ENCODE measurements at regions not wholly inside any gene's neighbourhood (a gene's known extent, or its start where the extent isn't known, plus 50 kb on each side); places are given as distances from the start of the nearest gene placed in this dataset.

GRCh38 chr4:132982151-132982550 is 166.9 kb upstream of the PCDH10 start:
- ChIA-PET POLR2A (ENCODE audit: unreplicated experiment) (no interaction called here), CTCF (no interaction called here)
- ATAC-seq (no peak), DNase-seq (no peak)
- no peak overlapping the region for H3K27ac ChIP-seq (ENCODE audit: low read length)
- H3K27me3 ChIP-seq (ENCODE audit: low read length) = no peaks in the 10 kb centered on the region
- TF ChIP-seq, protein P1, sequence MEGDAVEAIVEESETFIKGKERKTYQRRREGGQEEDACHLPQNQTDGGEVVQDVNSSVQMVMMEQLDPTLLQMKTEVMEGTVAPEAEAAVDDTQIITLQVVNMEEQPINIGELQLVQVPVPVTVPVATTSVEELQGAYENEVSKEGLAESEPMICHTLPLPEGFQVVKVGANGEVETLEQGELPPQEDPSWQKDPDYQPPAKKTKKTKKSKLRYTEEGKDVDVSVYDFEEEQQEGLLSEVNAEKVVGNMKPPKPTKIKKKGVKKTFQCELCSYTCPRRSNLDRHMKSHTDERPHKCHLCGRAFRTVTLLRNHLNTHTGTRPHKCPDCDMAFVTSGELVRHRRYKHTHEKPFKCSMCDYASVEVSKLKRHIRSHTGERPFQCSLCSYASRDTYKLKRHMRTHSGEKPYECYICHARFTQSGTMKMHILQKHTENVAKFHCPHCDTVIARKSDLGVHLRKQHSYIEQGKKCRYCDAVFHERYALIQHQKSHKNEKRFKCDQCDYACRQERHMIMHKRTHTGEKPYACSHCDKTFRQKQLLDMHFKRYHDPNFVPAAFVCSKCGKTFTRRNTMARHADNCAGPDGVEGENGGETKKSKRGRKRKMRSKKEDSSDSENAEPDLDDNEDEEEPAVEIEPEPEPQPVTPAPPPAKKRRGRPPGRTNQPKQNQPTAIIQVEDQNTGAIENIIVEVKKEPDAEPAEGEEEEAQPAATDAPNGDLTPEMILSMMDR (conservative IDR thresholded peaks at IDR 0.05; ENCODE audit: low read depth, low read length) = no peak
- no peak for TF ChIP-seq EZH2 (IDR thresholded peaks at IDR 0.05; ENCODE audit: low read length, unreplicated experiment)
- no peak for TF ChIP-seq EZH2phosphoT487 (IDR thresholded peaks at IDR 0.05; ENCODE audit: borderline replicate concordance, low read length)
- intact Hi-C loops (cut with micrococcal nuclease) = no loop called here
- H3K9me2 ChIP-seq (replicated peaks; ENCODE audit: low read length) = no peaks in the 10 kb centered on the region
- no peaks in the 10 kb centered on the region for H3K4me1 ChIP-seq (ENCODE audit: insufficient read depth, low read length)
- no peaks in the 10 kb centered on the region for H4K20me1 ChIP-seq (ENCODE audit: low read length)
- no peaks in the 10 kb centered on the region for H3K79me2 ChIP-seq (ENCODE audit: low read length)
- no TSS peak for BruUV-seq (replicated peaks)
- H3K36me3 ChIP-seq (ENCODE audit: low read depth, low read length) = no peaks in the 10 kb centered on the region
- no peak overlapping the region for H3K4me2 ChIP-seq (ENCODE audit: low read length)
- no peak overlapping the region for H3K9ac ChIP-seq (ENCODE audit: low read length)
- no peak overlapping the region for H3K4me3 ChIP-seq (ENCODE audit: low read length)
- H2AFZ ChIP-seq (ENCODE audit: low read length) = no peak overlapping the region
- H3F3A ChIP-seq (ENCODE audit: low read length, unreplicated experiment) = no peaks in the 10 kb centered on the region
- no peaks in the 10 kb centered on the region for H3K9me3 ChIP-seq (ENCODE audit: low read length)

DNA sequence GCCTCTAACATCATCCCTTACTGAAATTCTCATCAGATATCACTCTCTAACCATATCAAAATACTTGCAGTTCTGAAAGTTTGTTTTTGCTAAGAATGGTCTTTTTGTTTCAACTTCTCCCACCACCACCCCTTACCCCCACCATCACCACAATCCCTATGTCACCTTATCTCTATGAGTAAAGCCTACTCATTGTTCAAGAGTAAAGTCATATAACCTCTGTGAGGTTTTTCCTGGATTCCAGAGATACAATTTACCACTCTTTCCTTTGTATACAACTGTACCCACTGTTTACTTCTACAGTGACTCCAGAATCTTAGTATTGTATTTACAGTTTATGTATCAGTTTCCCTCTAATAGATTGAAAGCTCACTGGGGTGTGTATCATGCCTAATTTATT is 158.0 kb upstream of the PCDH10 start:
- POLR2A ChIA-PET (ENCODE audit: unreplicated experiment) = no interaction called here
- CTCF ChIA-PET = no interaction called here
- Histone ChIP-seq H3F3A (ENCODE audit: low read length, unreplicated experiment) (no peaks in the 10 kb centered on the region), H3K79me2 (ENCODE audit: low read length) (no peaks in the 10 kb centered on the region), H3K9me3 (ENCODE audit: low read length) (no peaks in the 10 kb centered on the region), H3K4me2 (ENCODE audit: low read length) (no peak overlapping the region), H3K27ac (ENCODE audit: low read length) (no peak overlapping the region), H3K4me1 (ENCODE audit: insufficient read depth, low read length) (no peaks in the 10 kb centered on the region), H3K36me3 (ENCODE audit: low read depth, low read length) (no peaks in the 10 kb centered on the region), H3K27me3 (ENCODE audit: low read length) (no peaks in the 10 kb centered on the region), H2AFZ (ENCODE audit: low read length) (no peak overlapping the region), H4K20me1 (ENCODE audit: low read length) (no peaks in the 10 kb centered on the region), H3K9ac (ENCODE audit: low read length) (no peak overlapping the region), H3K4me3 (ENCODE audit: low read length) (no peak overlapping the region), H3K9me2 (replicated peaks; ENCODE audit: low read length) (no peaks in the 10 kb centered on the region)
- TF ChIP-seq, protein P1 (conservative IDR thresholded peaks at IDR 0.05; ENCODE audit: low read depth, low read length) = no peak
- no peak for TF ChIP-seq EZH2 (IDR thresholded peaks at IDR 0.05; ENCODE audit: low read length, unreplicated experiment)
- no peak for TF ChIP-seq EZH2phosphoT487 (IDR thresholded peaks at IDR 0.05; ENCODE audit: borderline replicate concordance, low read length)
- intact Hi-C loops (cut with micrococcal nuclease) = no loop called here
- DNase-seq = no peak
- no peak for ATAC-seq
- BruUV-seq (replicated peaks) = no TSS peak

DNA sequence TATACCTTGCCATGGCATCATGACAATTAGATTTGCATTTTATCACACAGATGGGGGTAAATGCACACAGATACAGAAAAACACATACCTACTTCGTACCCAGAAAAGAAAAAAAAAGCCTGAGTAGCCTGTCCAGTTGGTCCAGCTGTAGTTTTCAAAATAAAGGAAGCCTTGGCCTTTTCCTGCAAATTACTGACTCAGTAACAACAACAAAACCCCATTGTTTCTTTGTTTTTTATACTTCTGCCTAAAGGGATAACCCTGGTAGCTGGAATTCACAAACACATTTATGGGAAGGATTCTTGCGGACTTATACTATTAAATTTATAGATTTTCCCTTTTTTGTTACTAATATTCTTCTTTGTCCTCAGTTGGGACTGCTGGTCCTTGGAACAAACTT is 156.4 kb upstream of the PCDH10 start:
- H3K9me2 ChIP-seq (replicated peaks; ENCODE audit: low read length) = no peaks in the 10 kb centered on the region
- intact Hi-C loops (cut with micrococcal nuclease) = no loop called here
- H3K4me2 ChIP-seq (ENCODE audit: low read length) = no peak overlapping the region
- no peaks in the 10 kb centered on the region for H4K20me1 ChIP-seq (ENCODE audit: low read length)
- H3K27me3 ChIP-seq (ENCODE audit: low read length) = no peaks in the 10 kb centered on the region
- H3K9me3 ChIP-seq (ENCODE audit: low read length) = no peaks in the 10 kb centered on the region
- no peaks in the 10 kb centered on the region for H3K36me3 ChIP-seq (ENCODE audit: low read depth, low read length)
- no peak overlapping the region for H2AFZ ChIP-seq (ENCODE audit: low read length)
- H3K4me3 ChIP-seq (ENCODE audit: low read length) = no peak overlapping the region
- DNase-seq (no peak), ATAC-seq (no peak; the same call in 1 of the 2 replicates)
- no peak overlapping the region for H3K27ac ChIP-seq (ENCODE audit: low read length)
- no peaks in the 10 kb centered on the region for H3K4me1 ChIP-seq (ENCODE audit: insufficient read depth, low read length)
- CTCF ChIA-PET = no interaction called here
- H3K9ac ChIP-seq (ENCODE audit: low read length) = no peak overlapping the region
- H3K79me2 ChIP-seq (ENCODE audit: low read length) = no peaks in the 10 kb centered on the region
- no TSS peak for BruUV-seq (replicated peaks)
- H3F3A ChIP-seq (ENCODE audit: low read length, unreplicated experiment) = no peaks in the 10 kb centered on the region
- POLR2A ChIA-PET (ENCODE audit: unreplicated experiment) = no interaction called here
- no peak for TF ChIP-seq EZH2 (IDR thresholded peaks at IDR 0.05; ENCODE audit: low read length, unreplicated experiment)
- TF ChIP-seq, protein P1 (conservative IDR thresholded peaks at IDR 0.05; ENCODE audit: low read depth, low read length) = no peak
